Activated CD4-positive, alpha-beta T cell treated with anti-CD3 and anti-CD28 coated beads for 4 hours (primary cell): ENCODE measurements at regions not wholly inside any gene's neighbourhood (a gene's known extent, or its start where the extent isn't known, plus 50 kb on each side); places are given as distances from the start of the nearest gene placed in this dataset.
"Not testable (repeated sequence)": the region's sequence is repeated elsewhere in the genome, so short reads cannot be mapped to it uniquely, and the experiment has no call there.

Experiments
- DNase-seq, 2 donors: peaks; one replicate each; pipeline ENCODE4 v3.0.0-alpha.2; 2020

- DNase-seq, result no peak
Measured at GRCh38 chr15:79673416-79674123, 223.2 kb downstream of the MTHFS start.

- DNase-seq, result no peak
Measured at GRCh38 chr15:79674124-79674465, 222.7 kb downstream of the MTHFS start.

- no peak for DNase-seq
Measured at GRCh38 chr15:79675982-79676381, 220.8 kb downstream of the MTHFS start.

- no peak for DNase-seq
Measured at GRCh38 chr15:79676621-79677020, 220.2 kb downstream of the MTHFS start.

GRCh38 chr15:79677241-79677640 lies 219.6 kb downstream of the MTHFS start:
- DNase-seq, result no peak

GRCh38 chr15:79678032-79678701 lies 218.6 kb downstream of the MTHFS start:
- no peak for DNase-seq

GRCh38 chr15:79680720-79681119 lies 216.1 kb downstream of the MTHFS start:
- no peak for DNase-seq

- DNase-seq, result no peak
Measured at GRCh38 chr15:79682285-79682684, 214.5 kb downstream of the MTHFS start.

- DNase-seq, result no peak
Measured at GRCh38 chr15:79682851-79683288, 213.9 kb downstream of the MTHFS start.

GRCh38 chr15:79689030-79689429 lies 207.8 kb downstream of the MTHFS start:
- no peak for DNase-seq

- DNase-seq, result no peak
Measured at GRCh38 chr15:79700951-79701480, 195.8 kb downstream of the MTHFS start.

- no peak for DNase-seq
Measured at GRCh38 chr15:79702621-79703020, 194.2 kb downstream of the MTHFS start.

- DNase-seq, result no peak
Measured at GRCh38 chr15:79721256-79721655, 175.6 kb downstream of the MTHFS start.

GRCh38 chr15:79724312-79724711 lies 172.5 kb downstream of the MTHFS start:
- DNase-seq, result no peak

- no peak for DNase-seq
Measured at GRCh38 chr15:79724804-79725203, 172.0 kb downstream of the MTHFS start.

GRCh38 chr15:79728867-79729266 lies 167.9 kb downstream of the MTHFS start:
- DNase-seq, result no peak

- DNase-seq, result no peak
Measured at GRCh38 chr15:79736435-79737000, 160.3 kb downstream of the MTHFS start.

- DNase-seq, result no peak
Measured at GRCh38 chr15:79738143-79738542, 158.7 kb downstream of the MTHFS start.

- no peak for DNase-seq
Measured at GRCh38 chr15:79740561-79740960, 156.3 kb downstream of the MTHFS start.

GRCh38 chr15:79743032-79743431 lies 153.8 kb downstream of the MTHFS start:
- DNase-seq, result no peak

- not testable (repeated sequence) for DNase-seq
Measured at GRCh38 chr15:79744485-79744884, 152.3 kb downstream of the MTHFS start.

GRCh38 chr15:79756365-79756764 lies 140.4 kb downstream of the MTHFS start:
- DNase-seq, result no peak

GRCh38 chr15:79765081-79765480 lies 131.7 kb downstream of the MTHFS start:
- DNase-seq, result no peak

- DNase-seq, result no peak
Measured at GRCh38 chr15:79769069-79769481, 127.7 kb downstream of the MTHFS start.
